ENCODE measurements at regions not wholly inside any gene's neighbourhood (a gene's known extent, or its start where the extent isn't known, plus 50 kb on each side); places are given as distances from the start of the nearest gene placed in this dataset.

- WGBS, result 92% methylated on average over 5 of the region's 5 CpGs
- Histone ChIP-seq H3K27me3 (ENCODE audit: insufficient read depth, low read length) (no peaks in the 10 kb centered on the region), H3K36me3 (ENCODE audit: insufficient read depth, low read length) (no peaks in the 10 kb centered on the region)
These were observed 82.2 kb upstream of the LMO4 start for GRCh38 chr1:87246436-87246835.

GRCh38 chr1:87249803-87250202 is 78.9 kb upstream of the LMO4 start:
- H3K36me3 ChIP-seq (ENCODE audit: insufficient read depth, low read length), result no peaks in the 10 kb centered on the region
- H3K27ac ChIP-seq (ENCODE audit: low read depth, low read length), result no peak overlapping the region
- no peaks in the 10 kb centered on the region for H3K4me1 ChIP-seq (ENCODE audit: insufficient read depth, low read length)
- WGBS, result 94% methylated on average over 2 of the region's 2 CpGs
- no peak overlapping the region for H3K4me3 ChIP-seq (ENCODE audit: low read length)
- no peaks in the 10 kb centered on the region for H3K27me3 ChIP-seq (ENCODE audit: insufficient read depth, low read length)
- no peak overlapping the region for H3K9ac ChIP-seq (ENCODE audit: low read depth, low read length)
- no peaks in the 10 kb centered on the region for H3K9me3 ChIP-seq (ENCODE audit: insufficient read depth, low read depth, low read length)

More at GRCh38 chr1:87246436-87246835, 82.2 kb upstream of the LMO4 start:
- H3K9ac ChIP-seq (ENCODE audit: low read depth, low read length), result no peak overlapping the region
- no peak overlapping the region for H3K27ac ChIP-seq (ENCODE audit: low read depth, low read length)
- H3K9me3 ChIP-seq (ENCODE audit: insufficient read depth, low read depth, low read length), result no peaks in the 10 kb centered on the region
- H3K4me3 ChIP-seq (ENCODE audit: low read length), result no peak overlapping the region
- H3K4me1 ChIP-seq (ENCODE audit: insufficient read depth, low read length), result no peaks in the 10 kb centered on the region

GRCh38 chr1:87250336-87250735 is 78.3 kb upstream of the LMO4 start:
- no peak overlapping the region for H3K4me3 ChIP-seq (ENCODE audit: low read length)

GRCh38 chr1:87252406-87252805 is 76.3 kb upstream of the LMO4 start:
- Histone ChIP-seq H3K4me1 (ENCODE audit: insufficient read depth, low read length) (no peaks in the 10 kb centered on the region), H3K9ac (ENCODE audit: low read depth, low read length) (no peak overlapping the region), H3K9me3 (ENCODE audit: insufficient read depth, low read depth, low read length) (no peaks in the 10 kb centered on the region), H3K4me3 (ENCODE audit: low read length) (no peak overlapping the region), H3K27me3 (ENCODE audit: insufficient read depth, low read length) (no peaks in the 10 kb centered on the region), H3K27ac (ENCODE audit: low read depth, low read length) (no peak overlapping the region), H3K36me3 (ENCODE audit: insufficient read depth, low read length) (no peaks in the 10 kb centered on the region)
- 92% methylated on average over 2 of the region's 2 CpGs for WGBS

More at GRCh38 chr1:87250336-87250735, 78.3 kb upstream of the LMO4 start:
- no peaks in the 10 kb centered on the region for H3K27me3 ChIP-seq (ENCODE audit: insufficient read depth, low read length)
- WGBS, result 92% methylated on average over 5 of the region's 5 CpGs
- no peak overlapping the region for H3K27ac ChIP-seq (ENCODE audit: low read depth, low read length)
- no peak overlapping the region for H3K9ac ChIP-seq (ENCODE audit: low read depth, low read length)
- H3K4me1 ChIP-seq (ENCODE audit: insufficient read depth, low read length), result no peaks in the 10 kb centered on the region
- no peaks in the 10 kb centered on the region for H3K9me3 ChIP-seq (ENCODE audit: insufficient read depth, low read depth, low read length)
- no peaks in the 10 kb centered on the region for H3K36me3 ChIP-seq (ENCODE audit: insufficient read depth, low read length)

DNA sequence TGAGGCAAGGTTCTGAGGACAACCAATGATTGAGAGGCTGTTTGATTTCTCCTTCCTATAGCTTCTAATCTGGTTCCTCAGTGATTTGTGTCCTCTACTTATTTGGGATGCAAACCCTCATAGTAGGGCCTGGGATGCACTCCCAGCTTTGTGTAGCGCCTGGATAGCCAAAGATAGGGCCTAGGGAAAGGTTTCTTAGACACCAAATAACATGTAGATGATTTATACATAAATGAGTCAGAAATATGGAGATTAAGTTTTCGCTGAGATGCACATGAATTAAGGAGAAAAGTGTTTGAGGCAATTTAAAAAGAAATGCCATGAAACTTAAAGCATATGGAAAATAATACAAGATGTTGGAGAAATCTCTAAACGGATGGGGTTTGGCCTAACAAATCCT is 66.0 kb upstream of the LMO4 start:
- Histone ChIP-seq H3K27me3 (ENCODE audit: insufficient read depth, low read length) (no peaks in the 10 kb centered on the region), H3K4me3 (ENCODE audit: low read length) (no peak overlapping the region), H3K9me3 (ENCODE audit: insufficient read depth, low read depth, low read length) (no peaks in the 10 kb centered on the region), H3K4me1 (ENCODE audit: insufficient read depth, low read length) (no peaks in the 10 kb centered on the region), H3K36me3 (ENCODE audit: insufficient read depth, low read length) (no peaks in the 10 kb centered on the region), H3K27ac (ENCODE audit: low read depth, low read length) (no peak overlapping the region), H3K9ac (ENCODE audit: low read depth, low read length) (no peak overlapping the region)
- 84% methylated on average over 2 of the region's 3 CpGs for WGBS

GRCh38 chr1:87263281-87263680 is 65.4 kb upstream of the LMO4 start:
- no peak overlapping the region for H3K9ac ChIP-seq (ENCODE audit: low read depth, low read length)
- H3K9me3 ChIP-seq (ENCODE audit: insufficient read depth, low read depth, low read length), result no peaks in the 10 kb centered on the region
- H3K4me1 ChIP-seq (ENCODE audit: insufficient read depth, low read length), result no peaks in the 10 kb centered on the region
- H3K27ac ChIP-seq (ENCODE audit: low read depth, low read length), result no peak overlapping the region
- no peaks in the 10 kb centered on the region for H3K27me3 ChIP-seq (ENCODE audit: insufficient read depth, low read length)
- no peaks in the 10 kb centered on the region for H3K36me3 ChIP-seq (ENCODE audit: insufficient read depth, low read length)
- WGBS, result 92% methylated on average over 1 of the region's 2 CpGs
- H3K4me3 ChIP-seq (ENCODE audit: low read length), result no peak overlapping the region

DNA sequence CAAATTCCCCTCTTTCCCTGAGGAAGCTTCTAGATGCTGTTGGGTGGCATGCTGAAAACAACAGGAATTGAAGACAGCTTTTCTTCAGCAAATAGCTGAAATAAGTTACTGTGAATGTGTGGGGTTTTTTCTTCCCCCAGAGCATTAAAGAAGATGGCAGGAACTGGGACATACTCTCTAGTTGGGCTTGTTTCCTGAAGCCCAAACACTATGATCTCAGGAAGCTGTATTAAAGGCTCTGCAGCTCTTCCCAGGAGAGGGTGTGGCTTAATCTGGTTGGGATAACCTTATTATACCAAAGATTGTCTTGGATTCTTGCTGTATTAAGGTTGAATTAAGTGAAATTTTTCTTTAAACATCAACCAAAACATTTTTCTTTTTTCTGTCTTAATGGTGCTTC is 64.9 kb upstream of the LMO4 start:
- no peaks in the 10 kb centered on the region for H3K36me3 ChIP-seq (ENCODE audit: insufficient read depth, low read length)
- H3K4me1 ChIP-seq (ENCODE audit: insufficient read depth, low read length), result no peaks in the 10 kb centered on the region
- H3K27me3 ChIP-seq (ENCODE audit: insufficient read depth, low read length), result no peaks in the 10 kb centered on the region

GRCh38 chr1:87264976-87265375 is 63.7 kb upstream of the LMO4 start:
- Histone ChIP-seq H3K4me3 (ENCODE audit: low read length) (no peak overlapping the region), H3K27ac (ENCODE audit: low read depth, low read length) (no peak overlapping the region), H3K9me3 (ENCODE audit: insufficient read depth, low read depth, low read length) (no peaks in the 10 kb centered on the region), H3K27me3 (ENCODE audit: insufficient read depth, low read length) (no peaks in the 10 kb centered on the region), H3K36me3 (ENCODE audit: insufficient read depth, low read length) (no peaks in the 10 kb centered on the region), H3K4me1 (ENCODE audit: insufficient read depth, low read length) (no peaks in the 10 kb centered on the region), H3K9ac (ENCODE audit: low read depth, low read length) (no peak overlapping the region)
- 96% methylated on average over 3 of the region's 3 CpGs for WGBS

More for the DNA sequence above, 64.9 kb upstream of the LMO4 start:
- H3K9me3 ChIP-seq (ENCODE audit: insufficient read depth, low read depth, low read length), result no peaks in the 10 kb centered on the region
- no peak overlapping the region for H3K27ac ChIP-seq (ENCODE audit: low read depth, low read length)
- no peak overlapping the region for H3K4me3 ChIP-seq (ENCODE audit: low read length)
- no peak overlapping the region for H3K9ac ChIP-seq (ENCODE audit: low read depth, low read length)

- H3K4me3 ChIP-seq (ENCODE audit: low read length), result no peak overlapping the region
- no peaks in the 10 kb centered on the region for H3K36me3 ChIP-seq (ENCODE audit: insufficient read depth, low read length)
- H3K27ac ChIP-seq (ENCODE audit: low read depth, low read length), result no peak overlapping the region
- no peak overlapping the region for H3K9ac ChIP-seq (ENCODE audit: low read depth, low read length)
- H3K9me3 ChIP-seq (ENCODE audit: insufficient read depth, low read depth, low read length), result no peaks in the 10 kb centered on the region
- H3K27me3 ChIP-seq (ENCODE audit: insufficient read depth, low read length), result no peaks in the 10 kb centered on the region
- 88% methylated on average over 3 of the region's 3 CpGs for WGBS
- peaks cover 5% of the 10 kb centered on the region; the same call in 1 of the 2 replicates for H3K4me1 ChIP-seq (ENCODE audit: insufficient read depth, low read length)
These were observed 62.9 kb upstream of the LMO4 start for GRCh38 chr1:87265786-87266185.

DNA sequence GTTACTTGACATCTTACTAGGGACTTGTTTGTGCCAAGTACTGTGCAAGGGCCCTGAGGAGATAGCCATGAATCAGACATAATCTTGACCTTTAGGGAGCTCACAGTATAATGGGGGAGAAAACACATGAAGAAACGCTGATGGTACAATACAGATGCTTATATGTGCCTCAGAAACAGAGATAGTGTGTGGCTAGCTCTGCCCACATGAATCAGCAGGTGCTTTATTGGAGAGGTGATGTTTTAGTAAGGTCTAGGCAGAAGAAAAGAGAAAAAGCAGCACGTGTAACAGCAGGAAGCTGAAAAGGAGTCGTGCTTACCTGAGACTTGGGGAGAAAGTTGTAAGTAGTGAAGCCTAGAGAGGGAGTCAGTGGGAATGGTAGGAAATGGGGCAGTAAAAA is 60.6 kb upstream of the LMO4 start:
- Histone ChIP-seq H3K27ac (ENCODE audit: low read depth, low read length) (no peak overlapping the region), H3K4me3 (ENCODE audit: low read length) (no peak overlapping the region), H3K4me1 (ENCODE audit: insufficient read depth, low read length) (peaks cover 8% of the 10 kb centered on the region; the same call in 1 of the 2 replicates), H3K9ac (ENCODE audit: low read depth, low read length) (no peak overlapping the region), H3K36me3 (ENCODE audit: insufficient read depth, low read length) (no peaks in the 10 kb centered on the region), H3K9me3 (ENCODE audit: insufficient read depth, low read depth, low read length) (no peaks in the 10 kb centered on the region), H3K27me3 (ENCODE audit: insufficient read depth, low read length) (no peaks in the 10 kb centered on the region)
- WGBS, result 84% methylated on average over 3 of the region's 3 CpGs

- Histone ChIP-seq H3K27me3 (ENCODE audit: insufficient read depth, low read length) (no peaks in the 10 kb centered on the region), H3K9me3 (ENCODE audit: insufficient read depth, low read depth, low read length) (no peaks in the 10 kb centered on the region), H3K27ac (ENCODE audit: low read depth, low read length) (no peak overlapping the region), H3K4me1 (ENCODE audit: insufficient read depth, low read length) (peaks cover 26% of the 10 kb centered on the region), H3K4me3 (ENCODE audit: low read length) (no peak overlapping the region), H3K36me3 (ENCODE audit: insufficient read depth, low read length) (no peaks in the 10 kb centered on the region), H3K9ac (ENCODE audit: low read depth, low read length) (no peak overlapping the region)
- WGBS, result 5% methylated on average over 1 of the region's 1 CpG
These were observed 58.8 kb upstream of the LMO4 start for GRCh38 chr1:87269921-87270320.

DNA sequence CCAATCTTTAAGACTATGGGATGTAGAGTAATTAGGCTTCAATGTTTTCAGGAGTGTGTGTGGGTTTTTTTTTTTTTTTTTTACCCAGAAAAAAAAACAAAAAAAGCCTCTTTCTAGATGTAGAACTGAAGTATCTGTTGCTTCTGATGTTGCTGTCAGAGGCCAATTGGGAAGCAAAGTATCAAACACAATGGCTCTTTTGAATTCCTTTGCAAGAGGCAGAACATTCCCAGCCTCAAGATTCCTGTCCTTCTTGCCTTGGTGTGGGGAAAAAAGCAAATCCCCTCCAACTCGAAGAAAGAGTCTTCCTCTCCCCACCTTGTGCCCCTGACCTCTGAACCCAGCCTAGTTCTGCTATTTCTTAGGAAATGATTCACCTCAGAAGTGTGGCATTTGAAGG is 55.4 kb upstream of the LMO4 start:
- H3K9ac ChIP-seq (ENCODE audit: low read depth, low read length), result no peak overlapping the region
- H3K4me1 ChIP-seq (ENCODE audit: insufficient read depth, low read length), result peaks cover 29% of the 10 kb centered on the region
- H3K9me3 ChIP-seq (ENCODE audit: insufficient read depth, low read depth, low read length), result no peaks in the 10 kb centered on the region
- WGBS, result no CpG with 5 or more reads among the region's 1 CpG
- H3K4me3 ChIP-seq (ENCODE audit: low read length), result no peak overlapping the region
- H3K36me3 ChIP-seq (ENCODE audit: insufficient read depth, low read length), result no peaks in the 10 kb centered on the region
- no peak overlapping the region for H3K27ac ChIP-seq (ENCODE audit: low read depth, low read length)
- H3K27me3 ChIP-seq (ENCODE audit: insufficient read depth, low read length), result no peaks in the 10 kb centered on the region

All from HUES64 (cell line).